Immature natural killer cell (primary cell): ENCODE measurements at regions not wholly inside any gene's neighbourhood (a gene's known extent, or its start where the extent isn't known, plus 50 kb on each side); places are given as distances from the start of the nearest gene placed in this dataset.

Source experiments
- DNase-seq, 3 donors: peaks; one replicate each; pipeline ENCODE4 v3.0.0; 2022; ENCODE audit warnings: mixed read lengths in 1 of 3
- H3K27ac Mint-ChIP-seq, 6 donors: one replicate each; pipeline ENCODE4 v1.8.0; 2020; ENCODE audit warnings: mixed read lengths in 6 of 6, mild to moderate bottlenecking in 5 of 6, inconsistent platforms in 4 of 6, moderate library complexity in 3 of 6
- H3K27me3 Mint-ChIP-seq, 3 donors: one replicate each; pipeline ENCODE4 v1.8.0; 2020 to 2021; ENCODE audit warnings: low read depth in 3 of 3, mild to moderate bottlenecking in 3 of 3, mixed read lengths in 3 of 3, moderate library complexity in 3 of 3, inconsistent platforms in 1 of 3
- H3K36me3 Mint-ChIP-seq, 3 donors: one replicate each; pipeline ENCODE4 v1.8.0; 2020; ENCODE audit warnings: mixed read lengths in 3 of 3, inconsistent platforms in 2 of 3, mild to moderate bottlenecking in 2 of 3
- H3K4me1 Mint-ChIP-seq, 2 donors: one replicate each; pipeline ENCODE4 v1.8.0; 2020; ENCODE audit warnings: inconsistent platforms in 2 of 2, mild to moderate bottlenecking in 2 of 2, mixed read lengths in 2 of 2, moderate library complexity in 1 of 2
- H3K4me3 Mint-ChIP-seq, 5 donors: one replicate each; pipeline ENCODE4 v1.8.0; 2020; ENCODE audit warnings: mild to moderate bottlenecking in 5 of 5, mixed read lengths in 5 of 5, inconsistent platforms in 3 of 5, moderate library complexity in 3 of 5
- H3K9me3 Mint-ChIP-seq, 6 donors: one replicate each; pipeline ENCODE4 v1.8.0; 2020; ENCODE audit warnings: mild to moderate bottlenecking in 6 of 6, mixed read lengths in 6 of 6, inconsistent platforms in 4 of 6, moderate library complexity in 3 of 6

- Mint-ChIP-seq H3K9me3 (peaks cover 0 to 7% (median under 1%) of the 10 kb centered on the region in 6 donors), H3K36me3 (no peaks in the 10 kb centered on the region), H3K4me1 (no peaks in the 10 kb centered on the region), H3K27ac (peak overlapping the region in 1 of 6 donors; percentile 5), H3K4me3 (no peak overlapping the region), H3K27me3 (peaks cover 0 to 3% (median 0%) of the 10 kb centered on the region in 3 donors)
- peak in 1 of 3 donors; percentile 34 for DNase-seq
Observed at GRCh38 chr12:126784328-126784921, 1482.5 kb upstream of the TMEM132C start.

GRCh38 chr12:126789963-126790362 lies 1477.0 kb upstream of the TMEM132C start:
- no peak for DNase-seq
- H3K4me3 Mint-ChIP-seq = no peak overlapping the region
- peaks cover 0 to 7% (median under 1%) of the 10 kb centered on the region in 6 donors for H3K9me3 Mint-ChIP-seq
- peaks cover 1 to 9% of the 10 kb centered on the region in 2 donors for H3K4me1 Mint-ChIP-seq
- H3K36me3 Mint-ChIP-seq = no peaks in the 10 kb centered on the region
- H3K27ac Mint-ChIP-seq = no peak overlapping the region
- H3K27me3 Mint-ChIP-seq = peaks cover 0 to 1% (median 0%) of the 10 kb centered on the region in 3 donors

- H3K36me3 Mint-ChIP-seq = no peaks in the 10 kb centered on the region
- no peak for DNase-seq
- H3K27ac Mint-ChIP-seq = peak overlapping the region in 1 of 6 donors; percentile 21
- H3K27me3 Mint-ChIP-seq = peaks cover 0 to 2% (median 0%) of the 10 kb centered on the region in 3 donors
- peaks cover 1 to 9% of the 10 kb centered on the region in 2 donors for H3K4me1 Mint-ChIP-seq
- H3K9me3 Mint-ChIP-seq = peaks cover 0 to 7% (median under 1%) of the 10 kb centered on the region in 6 donors
- peak overlapping the region in 1 of 5 donors; percentile 11 for H3K4me3 Mint-ChIP-seq
Observed at GRCh38 chr12:126791122-126791521, 1475.8 kb upstream of the TMEM132C start.

GRCh38 chr12:126792411-126792810 lies 1474.6 kb upstream of the TMEM132C start:
- H3K27me3 Mint-ChIP-seq = peaks cover 0 to 2% (median 0%) of the 10 kb centered on the region in 3 donors
- no peak overlapping the region for H3K27ac Mint-ChIP-seq
- no peaks in the 10 kb centered on the region for H3K36me3 Mint-ChIP-seq
- H3K9me3 Mint-ChIP-seq = peaks cover 0 to 4% (median 1%) of the 10 kb centered on the region in 6 donors
- H3K4me1 Mint-ChIP-seq = peaks cover 1 to 9% of the 10 kb centered on the region in 2 donors
- no peak for DNase-seq
- H3K4me3 Mint-ChIP-seq = no peak overlapping the region

- no peaks in the 10 kb centered on the region for H3K36me3 Mint-ChIP-seq
- no peak overlapping the region for H3K4me3 Mint-ChIP-seq
- no peak overlapping the region for H3K27ac Mint-ChIP-seq
Observed at GRCh38 chr12:126797525-126797924, 1469.4 kb upstream of the TMEM132C start.

GRCh38 chr12:126798449-126798848 lies 1468.5 kb upstream of the TMEM132C start:
- peaks cover 0 to 4% (median 0%) of the 10 kb centered on the region in 6 donors for H3K9me3 Mint-ChIP-seq
- no peak overlapping the region for H3K4me3 Mint-ChIP-seq
- peaks cover 2 to 4% (median 4%) of the 10 kb centered on the region in 3 donors for H3K27me3 Mint-ChIP-seq
- no peaks in the 10 kb centered on the region for H3K36me3 Mint-ChIP-seq
- H3K27ac Mint-ChIP-seq = no peak overlapping the region
- H3K4me1 Mint-ChIP-seq = no peaks in the 10 kb centered on the region
- no peak for DNase-seq

More at GRCh38 chr12:126797525-126797924, 1469.4 kb upstream of the TMEM132C start:
- peaks cover 0 to 4% (median 0%) of the 10 kb centered on the region in 6 donors for H3K9me3 Mint-ChIP-seq
- no peaks in the 10 kb centered on the region for H3K4me1 Mint-ChIP-seq
- DNase-seq = no peak
- H3K27me3 Mint-ChIP-seq = peaks cover 0 to 4% (median 2%) of the 10 kb centered on the region in 3 donors

- H3K36me3 Mint-ChIP-seq = no peaks in the 10 kb centered on the region
- no peak for DNase-seq
- no peaks in the 10 kb centered on the region for H3K4me1 Mint-ChIP-seq
- H3K4me3 Mint-ChIP-seq = no peak overlapping the region
- H3K9me3 Mint-ChIP-seq = peaks cover 0 to 6% (median 0%) of the 10 kb centered on the region in 6 donors
- H3K27ac Mint-ChIP-seq = no peak overlapping the region
- peaks cover 2 to 10% (median 3%) of the 10 kb centered on the region in 3 donors for H3K27me3 Mint-ChIP-seq
Observed at GRCh38 chr12:126807312-126807865, 1459.6 kb upstream of the TMEM132C start.

- H3K4me1 Mint-ChIP-seq = no peaks in the 10 kb centered on the region
- no peaks in the 10 kb centered on the region for H3K36me3 Mint-ChIP-seq
- peaks cover 0 to 8% (median 0%) of the 10 kb centered on the region in 6 donors for H3K9me3 Mint-ChIP-seq
- H3K4me3 Mint-ChIP-seq = no peak overlapping the region
- DNase-seq = no peak
- no peak overlapping the region for H3K27ac Mint-ChIP-seq
- peaks cover 1 to 3% (median 2%) of the 10 kb centered on the region in 3 donors for H3K27me3 Mint-ChIP-seq
Observed at GRCh38 chr12:126811391-126811790, 1455.6 kb upstream of the TMEM132C start.

GRCh38 chr12:126819554-126819953 lies 1447.4 kb upstream of the TMEM132C start:
- H3K4me3 Mint-ChIP-seq = no peak overlapping the region

GRCh38 chr12:126830778-126831680 lies 1435.9 kb upstream of the TMEM132C start:
- peaks cover 0 to 4% (median 0%) of the 10 kb centered on the region in 3 donors for H3K36me3 Mint-ChIP-seq
- no peaks in the 10 kb centered on the region for H3K4me1 Mint-ChIP-seq
- H3K27ac Mint-ChIP-seq = no peak overlapping the region
- peaks cover 0 to 18% (median 0%) of the 10 kb centered on the region in 3 donors for H3K27me3 Mint-ChIP-seq
- H3K9me3 Mint-ChIP-seq = peaks cover 5 to 30% (median 19%) of the 10 kb centered on the region in 6 donors
- DNase-seq = no peak
- H3K4me3 Mint-ChIP-seq = no peak overlapping the region

More at GRCh38 chr12:126819554-126819953, 1447.4 kb upstream of the TMEM132C start:
- Mint-ChIP-seq H3K9me3 (peaks cover 3 to 26% (median 9%) of the 10 kb centered on the region in 6 donors), H3K4me1 (no peaks in the 10 kb centered on the region), H3K27ac (no peak overlapping the region), H3K27me3 (peaks cover 0 to 2% (median 0%) of the 10 kb centered on the region in 3 donors), H3K36me3 (peaks cover 0 to 3% (median 0%) of the 10 kb centered on the region in 3 donors)
- no peak for DNase-seq

GRCh38 chr12:126837697-126838096 lies 1429.3 kb upstream of the TMEM132C start:
- H3K4me3 Mint-ChIP-seq = no peak overlapping the region
- H3K27me3 Mint-ChIP-seq = peaks cover 0 to 12% (median 1%) of the 10 kb centered on the region in 3 donors
- DNase-seq = no peak
- H3K9me3 Mint-ChIP-seq = peaks cover 16 to 49% (median 30%) of the 10 kb centered on the region in 6 donors
- no peaks in the 10 kb centered on the region for H3K4me1 Mint-ChIP-seq
- H3K27ac Mint-ChIP-seq = no peak overlapping the region
- no peaks in the 10 kb centered on the region for H3K36me3 Mint-ChIP-seq

GRCh38 chr12:126843915-126844669 lies 1422.9 kb upstream of the TMEM132C start:
- H3K36me3 Mint-ChIP-seq = no peaks in the 10 kb centered on the region
- no peak overlapping the region for H3K4me3 Mint-ChIP-seq

GRCh38 chr12:126847005-126847629 lies 1419.9 kb upstream of the TMEM132C start:
- Mint-ChIP-seq H3K27ac (no peak overlapping the region), H3K4me1 (no peaks in the 10 kb centered on the region), H3K4me3 (no peak overlapping the region), H3K36me3 (no peaks in the 10 kb centered on the region), H3K27me3 (peaks cover 0 to 4% (median 1%) of the 10 kb centered on the region in 3 donors), H3K9me3 (peaks cover 0 to 3% (median 0%) of the 10 kb centered on the region in 6 donors)
- no peak for DNase-seq

More at GRCh38 chr12:126843915-126844669, 1422.9 kb upstream of the TMEM132C start:
- Mint-ChIP-seq H3K4me1 (no peaks in the 10 kb centered on the region), H3K27ac (no peak overlapping the region), H3K9me3 (peaks cover 0 to 9% (median 1%) of the 10 kb centered on the region in 6 donors), H3K27me3 (peaks cover 0 to 1% (median 0%) of the 10 kb centered on the region in 3 donors)
- DNase-seq = no peak
